Immature natural killer cell (primary cell): ENCODE measurements at regions not wholly inside any gene's neighbourhood (a gene's known extent, or its start where the extent isn't known, plus 50 kb on each side); places are given as distances from the start of the nearest gene placed in this dataset.
"Not testable (repeated sequence)": the region's sequence is repeated elsewhere in the genome, so short reads cannot be mapped to it uniquely, and the experiment has no call there.

Experiments
- DNase-seq, 3 donors: peaks; one replicate each; pipeline ENCODE4 v3.0.0; 2022; ENCODE audit warnings: mixed read lengths in 1 of 3
- H3K27ac Mint-ChIP-seq, 6 donors: one replicate each; pipeline ENCODE4 v1.8.0; 2020; ENCODE audit warnings: mixed read lengths in 6 of 6, mild to moderate bottlenecking in 5 of 6, inconsistent platforms in 4 of 6, moderate library complexity in 3 of 6
- H3K27me3 Mint-ChIP-seq, 3 donors: one replicate each; pipeline ENCODE4 v1.8.0; 2020 to 2021; ENCODE audit warnings: low read depth in 3 of 3, mild to moderate bottlenecking in 3 of 3, mixed read lengths in 3 of 3, moderate library complexity in 3 of 3, inconsistent platforms in 1 of 3
- H3K36me3 Mint-ChIP-seq, 3 donors: one replicate each; pipeline ENCODE4 v1.8.0; 2020; ENCODE audit warnings: mixed read lengths in 3 of 3, inconsistent platforms in 2 of 3, mild to moderate bottlenecking in 2 of 3
- H3K4me1 Mint-ChIP-seq, 2 donors: one replicate each; pipeline ENCODE4 v1.8.0; 2020; ENCODE audit warnings: inconsistent platforms in 2 of 2, mild to moderate bottlenecking in 2 of 2, mixed read lengths in 2 of 2, moderate library complexity in 1 of 2
- H3K4me3 Mint-ChIP-seq, 5 donors: one replicate each; pipeline ENCODE4 v1.8.0; 2020; ENCODE audit warnings: mild to moderate bottlenecking in 5 of 5, mixed read lengths in 5 of 5, inconsistent platforms in 3 of 5, moderate library complexity in 3 of 5
- H3K9me3 Mint-ChIP-seq, 6 donors: one replicate each; pipeline ENCODE4 v1.8.0; 2020; ENCODE audit warnings: mild to moderate bottlenecking in 6 of 6, mixed read lengths in 6 of 6, inconsistent platforms in 4 of 6, moderate library complexity in 3 of 6

GRCh38 chr2:242012956-242013764, 143.6 kb downstream of the RTP5 start:
- no peaks in the 10 kb centered on the region for H3K9me3 Mint-ChIP-seq
- no peaks in the 10 kb centered on the region for H3K36me3 Mint-ChIP-seq
- H3K27me3 Mint-ChIP-seq, result peaks cover 4 to 7% (median 6%) of the 10 kb centered on the region in 3 donors
- H3K4me3 Mint-ChIP-seq, result no peak overlapping the region
- H3K27ac Mint-ChIP-seq, result no peak overlapping the region
- no peak for DNase-seq
- peaks cover 8 to 16% of the 10 kb centered on the region in 2 donors for H3K4me1 Mint-ChIP-seq

DNA sequence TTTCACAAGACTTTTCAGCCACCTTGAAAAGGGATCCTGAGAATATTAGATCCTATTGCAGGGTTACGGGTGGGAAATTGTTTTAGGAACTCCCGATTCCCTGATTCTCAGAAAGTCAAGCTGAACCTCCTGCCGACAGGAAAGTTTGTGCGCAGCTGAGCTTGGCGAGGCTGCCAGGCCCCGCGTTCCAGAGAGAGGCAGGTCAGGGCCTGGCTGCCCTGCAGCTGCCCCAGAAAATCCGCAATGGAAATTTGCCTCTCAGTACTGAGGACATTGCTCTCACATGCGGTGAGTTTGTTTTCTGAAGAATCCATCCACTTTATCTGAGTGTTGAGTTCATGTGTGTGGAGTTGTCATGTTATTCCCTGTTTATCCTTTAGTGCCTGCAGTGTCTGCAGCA, 144.2 kb downstream of the RTP5 start:
- peaks cover 8 to 16% of the 10 kb centered on the region in 2 donors for H3K4me1 Mint-ChIP-seq
- H3K27me3 Mint-ChIP-seq, result peaks cover 4 to 11% (median 6%) of the 10 kb centered on the region in 3 donors
- no peak overlapping the region for H3K27ac Mint-ChIP-seq
- H3K4me3 Mint-ChIP-seq, result no peak overlapping the region
- DNase-seq, result no peak
- H3K36me3 Mint-ChIP-seq, result no peaks in the 10 kb centered on the region
- H3K9me3 Mint-ChIP-seq, result no peaks in the 10 kb centered on the region

DNA sequence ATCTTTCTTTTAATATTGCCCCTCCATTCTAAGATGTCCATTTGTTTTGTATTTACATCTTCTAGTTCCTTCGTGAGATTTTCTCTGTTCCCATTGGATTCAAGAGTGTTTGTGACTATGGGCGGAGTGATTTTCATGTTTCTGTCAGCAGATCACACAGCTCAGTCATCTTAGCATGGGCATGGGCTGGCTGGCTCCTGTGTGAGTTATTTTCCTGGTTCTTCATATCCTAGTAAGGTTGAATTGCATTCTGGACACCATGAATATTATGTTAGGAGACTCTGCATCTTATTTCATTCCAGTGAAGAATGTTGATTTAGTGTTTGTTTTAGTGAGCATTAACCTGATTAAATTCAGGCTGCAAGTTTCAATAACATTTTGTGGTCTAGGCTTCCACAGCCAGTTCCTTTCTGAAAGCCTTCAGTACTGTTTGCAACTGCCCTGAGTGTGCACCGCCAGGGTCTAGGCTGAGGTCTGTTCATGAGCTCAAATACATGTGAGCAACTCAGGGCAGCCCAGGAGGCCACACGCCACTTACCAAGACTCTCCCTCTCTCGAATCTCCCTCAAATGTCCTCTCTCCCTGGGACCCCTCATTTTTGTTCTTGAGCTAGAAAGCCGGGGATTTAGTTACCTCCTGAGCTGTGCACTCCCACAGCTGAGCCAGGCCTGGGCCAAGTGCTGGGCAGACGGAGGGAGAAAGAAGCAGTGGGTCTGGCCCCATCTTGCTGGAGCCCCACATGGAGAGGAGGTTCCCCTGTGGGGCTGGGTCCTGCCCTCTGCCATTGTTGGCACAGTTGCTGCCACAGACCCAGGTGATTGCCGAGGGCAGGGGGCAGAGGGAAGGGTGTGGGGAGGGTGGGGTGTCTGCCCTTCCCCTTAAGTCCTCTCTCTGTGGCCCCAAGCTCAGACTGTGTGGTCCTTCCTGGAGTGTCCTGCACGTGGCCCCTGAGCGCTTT, 145.9 kb downstream of the RTP5 start:
- H3K9me3 Mint-ChIP-seq, result no peaks in the 10 kb centered on the region
- no peak overlapping the region for H3K4me3 Mint-ChIP-seq
- peaks cover 8 to 16% (median 9%) of the 10 kb centered on the region in 3 donors for H3K27me3 Mint-ChIP-seq
- H3K27ac Mint-ChIP-seq, result no peak overlapping the region
- H3K36me3 Mint-ChIP-seq, result no peaks in the 10 kb centered on the region
- no peak for DNase-seq
- peaks cover 8 to 16% of the 10 kb centered on the region in 2 donors for H3K4me1 Mint-ChIP-seq

- no peaks in the 10 kb centered on the region for H3K4me1 Mint-ChIP-seq
- peaks cover 9 to 17% (median 16%) of the 10 kb centered on the region in 3 donors for H3K27me3 Mint-ChIP-seq
- H3K27ac Mint-ChIP-seq, result no peak overlapping the region
- no peak for DNase-seq
- no peaks in the 10 kb centered on the region for H3K9me3 Mint-ChIP-seq
- H3K36me3 Mint-ChIP-seq, result no peaks in the 10 kb centered on the region
- H3K4me3 Mint-ChIP-seq, result no peak overlapping the region
These were observed 147.6 kb downstream of the RTP5 start for GRCh38 chr2:242017086-242017485.

- H3K4me3 Mint-ChIP-seq, DNase-seq, H3K9me3 Mint-ChIP-seq, H3K36me3 Mint-ChIP-seq, H3K27ac Mint-ChIP-seq, H3K4me1 Mint-ChIP-seq: not testable (repeated sequence)
- peaks cover 15 to 26% (median 24%) of the 10 kb centered on the region in 3 donors for H3K27me3 Mint-ChIP-seq
These were observed 148.9 kb downstream of the RTP5 start for GRCh38 chr2:242018416-242018815.

DNA sequence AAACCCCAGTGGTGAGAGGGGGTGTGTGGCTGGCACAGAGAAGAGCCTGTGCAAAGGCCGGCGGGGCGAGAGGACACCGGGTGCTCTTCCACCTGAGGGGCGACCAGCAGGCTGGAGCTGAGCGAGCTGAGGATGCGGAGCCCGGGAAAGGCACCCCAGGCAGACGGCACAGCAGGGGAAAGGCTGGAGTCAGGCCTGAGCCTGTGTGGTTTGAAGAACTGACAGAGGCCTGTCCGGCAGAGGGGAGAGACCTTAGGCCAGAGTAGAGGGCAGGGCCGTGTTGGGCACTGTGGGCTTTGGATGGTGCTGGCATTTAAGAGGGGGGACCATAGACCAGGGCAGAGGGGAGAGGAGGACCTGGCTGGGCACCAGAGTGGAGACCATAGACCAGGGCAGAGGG, 149.8 kb downstream of the RTP5 start:
- DNase-seq, result no peak
- Mint-ChIP-seq H3K27me3 (peaks cover 17 to 29% (median 28%) of the 10 kb centered on the region in 3 donors), H3K4me3 (no peak overlapping the region), H3K36me3 (no peaks in the 10 kb centered on the region), H3K9me3 (peaks cover 0 to 1% (median 0%) of the 10 kb centered on the region in 6 donors), H3K4me1 (no peaks in the 10 kb centered on the region), H3K27ac (no peak overlapping the region)

DNA sequence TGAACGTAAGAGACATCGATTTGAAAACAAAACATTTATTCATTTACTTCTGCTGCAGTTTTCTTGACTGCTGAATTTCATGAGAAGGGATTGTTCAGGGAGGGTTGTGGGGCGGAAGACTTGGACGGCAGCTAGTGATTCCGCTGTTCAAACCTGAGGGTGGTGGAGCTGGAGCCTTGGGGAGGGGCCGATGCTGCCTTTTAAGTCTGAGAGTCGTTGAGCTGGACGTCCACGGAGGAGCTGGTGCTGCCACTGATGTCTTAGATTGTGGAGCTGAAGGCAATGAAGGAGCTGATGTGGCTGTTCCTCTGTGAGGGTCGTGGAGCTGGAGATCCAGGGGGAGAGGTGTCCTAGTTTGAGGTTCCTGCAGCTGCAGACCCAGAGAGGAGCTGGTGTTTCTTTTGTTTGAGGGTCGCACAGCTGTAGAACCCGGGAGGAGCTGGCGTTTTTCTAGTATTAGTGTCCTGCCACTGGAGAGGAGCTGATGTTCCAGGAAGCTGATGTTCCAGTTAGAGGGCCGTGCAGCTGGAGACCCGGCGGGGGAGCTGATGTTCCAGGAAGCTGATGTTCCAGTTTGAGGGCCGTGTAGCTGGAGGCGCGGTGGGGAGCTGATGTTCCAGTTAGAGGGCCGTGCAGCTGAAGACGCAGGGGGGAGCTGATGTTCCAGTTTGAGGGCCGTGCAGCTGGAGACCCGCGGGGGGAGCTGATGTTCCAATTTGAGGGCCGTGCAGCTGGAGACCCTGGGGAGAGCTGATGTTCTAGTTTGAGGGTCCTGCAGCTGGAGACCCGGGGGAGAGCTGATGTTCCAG, 150.9 kb downstream of the RTP5 start:
- H3K9me3 Mint-ChIP-seq, result peaks cover 0 to 4% (median 0%) of the 10 kb centered on the region in 6 donors
- H3K27ac Mint-ChIP-seq, result no peak overlapping the region
- no peaks in the 10 kb centered on the region for H3K36me3 Mint-ChIP-seq
- no peak for DNase-seq
- H3K4me1 Mint-ChIP-seq, result no peaks in the 10 kb centered on the region
- no peak overlapping the region for H3K4me3 Mint-ChIP-seq
- peaks cover 21 to 38% (median 37%) of the 10 kb centered on the region in 3 donors for H3K27me3 Mint-ChIP-seq

DNA sequence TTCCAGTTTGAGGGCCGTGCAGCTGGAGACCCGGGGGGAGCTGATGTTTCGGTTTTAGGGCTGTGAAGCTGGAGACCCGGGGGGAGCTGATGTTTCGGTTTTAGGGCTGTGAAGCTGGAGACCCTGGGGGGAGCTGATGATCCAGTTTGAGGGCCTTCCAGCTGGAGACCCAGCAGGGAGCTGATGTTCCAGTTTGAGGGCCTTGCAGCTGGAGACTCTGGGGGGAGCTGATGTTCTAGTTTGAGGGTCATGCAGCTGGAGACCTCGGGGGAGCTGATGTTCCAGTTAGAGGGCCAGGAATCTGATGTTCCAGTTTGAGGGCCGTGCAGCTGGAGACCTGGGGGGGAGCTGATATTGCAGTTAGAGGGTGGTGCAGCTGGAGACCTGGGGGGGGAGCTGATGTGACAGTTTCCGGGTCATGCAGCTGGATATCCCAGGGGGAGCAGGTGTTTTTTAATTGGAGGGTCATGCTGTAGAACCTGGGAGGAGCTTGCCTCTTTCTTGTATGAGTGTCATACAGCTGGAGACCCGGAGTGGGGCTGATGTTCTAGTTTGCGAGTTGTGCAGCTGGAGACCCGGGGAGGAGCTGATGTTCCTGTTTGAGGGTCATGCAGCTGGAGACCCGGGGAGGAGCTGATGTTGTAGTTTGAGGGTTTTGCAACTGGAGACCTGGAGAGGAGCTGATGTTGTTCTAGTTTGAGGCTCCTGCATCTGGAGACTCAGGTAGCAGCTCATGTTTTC, 153.2 kb downstream of the RTP5 start:
- Mint-ChIP-seq H3K27ac (no peak overlapping the region), H3K4me1 (no peaks in the 10 kb centered on the region), H3K36me3 (no peaks in the 10 kb centered on the region), H3K4me3 (no peak overlapping the region), H3K27me3 (peaks cover 32 to 51% (median 44%) of the 10 kb centered on the region in 3 donors), H3K9me3 (peaks cover 0 to 4% (median 0%) of the 10 kb centered on the region in 6 donors)
- no peak for DNase-seq

DNA sequence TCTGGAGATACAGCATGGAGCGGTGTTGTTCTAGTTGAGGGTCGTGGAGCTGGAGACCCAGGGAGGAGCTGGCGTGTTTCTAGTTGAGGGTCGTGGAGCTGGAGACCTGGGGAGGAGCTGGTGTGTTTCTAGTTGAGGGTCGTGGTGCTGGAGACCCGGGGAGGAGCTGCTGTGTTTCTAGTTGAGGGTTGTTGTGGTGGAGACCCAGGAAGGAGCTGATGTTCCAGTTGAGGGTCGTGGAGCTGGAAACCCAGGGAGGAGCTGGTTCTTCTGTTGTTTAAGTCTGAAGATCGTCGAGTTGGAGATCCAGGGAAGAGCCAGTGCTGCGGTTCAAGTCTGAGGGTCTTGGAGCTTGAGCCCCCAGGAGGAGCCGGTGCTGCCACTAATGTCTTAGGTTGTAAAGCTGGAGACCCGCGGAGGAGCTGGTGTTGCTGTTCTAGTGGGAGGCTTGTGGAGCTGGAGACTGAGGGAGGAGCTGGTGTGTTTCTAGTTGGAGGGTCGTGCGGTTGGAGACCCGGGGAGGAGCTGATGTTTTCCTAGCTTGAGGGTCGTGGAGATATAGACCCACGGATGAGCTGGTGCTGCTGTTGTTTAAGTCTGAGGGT, 155.3 kb downstream of the RTP5 start:
- Mint-ChIP-seq H3K27me3 (peaks cover 28 to 66% (median 53%) of the 10 kb centered on the region in 3 donors), H3K27ac (no peak overlapping the region), H3K9me3 (peaks cover 0 to 4% (median 0%) of the 10 kb centered on the region in 6 donors), H3K4me1 (peaks cover under 1 to 8% of the 10 kb centered on the region in 2 donors), H3K4me3 (no peak overlapping the region), H3K36me3 (peaks cover 0 to 4% (median 0%) of the 10 kb centered on the region in 3 donors)
- no peak for DNase-seq

DNA sequence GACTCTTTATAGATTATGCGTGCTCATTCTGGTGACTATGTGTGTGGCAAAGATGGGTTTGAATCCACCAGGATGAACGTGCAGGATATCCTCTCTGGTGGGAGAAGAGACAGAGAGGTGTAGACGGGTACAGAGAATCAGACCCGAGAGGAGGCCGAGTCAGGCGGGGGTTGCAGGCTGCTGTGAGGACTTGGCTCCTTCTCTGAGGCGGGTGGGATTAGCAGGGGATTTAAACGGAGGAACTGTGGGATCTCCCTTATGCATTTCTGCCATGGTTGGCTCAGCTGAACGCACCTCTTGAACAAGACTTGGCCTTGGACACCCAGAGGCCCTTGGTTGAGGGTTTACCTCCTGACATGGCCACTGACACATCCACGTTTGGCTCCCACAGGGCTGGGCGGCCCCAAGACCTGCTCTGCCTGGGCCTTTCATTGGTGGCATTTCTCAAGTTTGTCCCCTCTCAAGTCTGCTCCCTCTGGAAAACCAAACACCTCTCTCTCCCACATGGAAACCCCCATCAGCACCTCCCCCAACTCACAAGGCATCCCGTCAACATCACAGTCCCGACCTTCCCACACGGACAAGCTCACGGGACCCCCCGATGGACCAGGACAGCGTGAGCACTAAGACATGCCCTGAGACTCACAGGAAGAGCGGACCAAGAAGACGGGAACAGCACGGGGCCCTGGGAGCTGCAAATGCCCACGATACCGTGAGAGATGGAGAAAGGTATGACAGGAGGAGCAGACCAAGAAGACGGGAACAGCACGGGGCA, 158.3 kb downstream of the RTP5 start:
- Mint-ChIP-seq H3K27ac (peak overlapping the region in 1 of 6 donors; percentile 36), H3K36me3 (peaks cover 0 to 4% (median 0%) of the 10 kb centered on the region in 3 donors), H3K4me1 (peaks cover 28 to 38% of the 10 kb centered on the region in 2 donors), H3K27me3 (peaks cover 31 to 71% (median 59%) of the 10 kb centered on the region in 3 donors), H3K9me3 (peaks cover 0 to 9% (median 0%) of the 10 kb centered on the region in 6 donors), H3K4me3 (no peak overlapping the region)
- DNase-seq, result no peak

DNA sequence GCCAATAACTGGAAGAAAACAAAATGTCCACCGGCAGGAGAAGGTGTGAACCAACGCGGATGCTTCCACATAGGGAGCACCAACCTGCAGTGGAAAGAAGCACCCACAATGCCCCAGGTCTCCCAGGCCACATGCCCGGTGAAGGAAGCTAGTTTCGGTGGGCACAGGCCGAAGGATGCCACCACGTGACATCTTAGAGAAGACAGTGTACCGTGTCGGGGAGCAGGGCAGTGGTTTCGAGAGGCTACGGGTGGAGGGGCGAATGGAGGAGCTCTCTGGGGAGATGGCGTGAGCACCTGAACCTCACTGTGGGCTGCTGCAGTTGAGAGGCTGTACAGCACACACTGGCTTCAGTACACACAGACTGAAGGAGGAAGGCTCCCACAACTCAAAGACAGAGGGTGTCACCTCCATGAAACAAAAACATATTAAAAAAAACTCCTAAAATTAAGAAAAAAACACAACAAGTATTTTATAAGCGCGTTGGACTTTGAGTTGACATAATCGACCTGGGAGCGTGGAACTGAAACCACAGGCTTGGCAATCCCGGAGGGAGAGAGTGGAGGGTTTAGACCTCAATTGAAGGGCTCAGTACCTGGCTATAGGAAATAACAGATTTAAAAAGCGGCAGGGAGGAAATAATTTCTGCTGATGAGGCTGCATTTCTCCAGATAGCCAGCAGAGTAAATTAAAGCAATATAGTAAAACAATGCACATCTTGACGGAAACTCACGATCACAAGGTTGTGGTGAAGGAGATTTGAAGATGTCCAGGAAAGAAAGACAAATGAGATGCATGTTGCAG, 160.1 kb downstream of the RTP5 start:
- DNase-seq, result no peak
- H3K27me3 Mint-ChIP-seq, result peaks cover 24 to 71% (median 60%) of the 10 kb centered on the region in 3 donors
- peak overlapping the region in 1 of 5 donors; percentile 37 for H3K4me3 Mint-ChIP-seq
- H3K36me3 Mint-ChIP-seq, result peaks cover 0 to 4% (median 0%) of the 10 kb centered on the region in 3 donors
- peak overlapping the region in 1 of 6 donors; percentile 17 for H3K27ac Mint-ChIP-seq
- H3K4me1 Mint-ChIP-seq, result peaks cover 35 to 48% of the 10 kb centered on the region in 2 donors
- peaks cover 0 to 6% (median 0%) of the 10 kb centered on the region in 6 donors for H3K9me3 Mint-ChIP-seq
